HG02938 (cell line): ENCODE measurements at regions not wholly inside any gene's neighbourhood (a gene's known extent, or its start where the extent isn't known, plus 50 kb on each side); places are given as distances from the start of the nearest gene placed in this dataset.

Source experiments
- ATAC-seq: cut with Tn5 transposase; IDR thresholded peaks from one replicate; pipeline ENCODE4 v1.9.1; 2021; ENCODE audit warnings: mild to moderate bottlenecking, moderate library complexity; ENCODE audit not compliant: unreplicated experiment

- no peak for ATAC-seq
These were observed 414.8 kb upstream of the HS6ST1 start for GRCh38 chr2:128733450-128733849.

DNA sequence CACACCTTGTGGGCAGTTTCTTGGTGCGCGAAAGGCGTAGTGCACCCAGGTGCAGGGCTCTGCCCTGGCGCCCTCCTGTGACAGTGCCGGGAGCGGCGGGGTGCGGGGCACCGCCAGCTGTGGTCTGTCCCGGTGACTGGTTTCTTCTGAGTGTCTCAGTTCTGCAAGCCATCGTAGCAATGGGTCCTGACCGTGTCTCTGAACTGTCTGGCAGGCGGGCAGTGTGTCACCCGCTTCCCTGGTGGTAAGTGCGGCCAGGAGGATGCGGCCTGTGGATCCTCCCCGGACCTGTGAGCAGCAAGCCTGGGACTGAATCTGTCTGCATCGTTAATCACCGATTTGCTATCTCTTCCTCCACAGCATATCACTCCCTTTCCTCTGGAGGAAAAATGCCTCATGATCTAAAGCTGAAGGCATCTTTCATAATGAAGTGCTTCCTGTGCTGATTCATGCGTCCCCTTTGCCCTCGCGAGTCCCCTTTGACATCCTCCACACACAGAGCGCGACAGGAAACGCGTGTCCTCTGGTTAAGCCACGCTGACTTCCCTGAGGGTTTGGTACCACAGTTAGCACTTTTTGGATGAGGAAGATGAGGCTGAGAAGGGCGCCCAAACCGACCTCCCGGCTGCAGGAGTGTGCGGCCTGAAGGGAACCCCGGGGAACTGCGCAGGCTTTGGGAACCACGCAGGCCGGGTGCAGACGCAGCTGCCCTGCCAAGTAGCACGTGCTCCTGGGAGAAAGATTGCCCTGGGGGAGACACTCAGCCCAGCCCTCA, 416.0 kb upstream of the HS6ST1 start:
- ATAC-seq: no peak

- ATAC-seq: no peak
These were observed 416.8 kb upstream of the HS6ST1 start for GRCh38 chr2:128735296-128735960.

DNA sequence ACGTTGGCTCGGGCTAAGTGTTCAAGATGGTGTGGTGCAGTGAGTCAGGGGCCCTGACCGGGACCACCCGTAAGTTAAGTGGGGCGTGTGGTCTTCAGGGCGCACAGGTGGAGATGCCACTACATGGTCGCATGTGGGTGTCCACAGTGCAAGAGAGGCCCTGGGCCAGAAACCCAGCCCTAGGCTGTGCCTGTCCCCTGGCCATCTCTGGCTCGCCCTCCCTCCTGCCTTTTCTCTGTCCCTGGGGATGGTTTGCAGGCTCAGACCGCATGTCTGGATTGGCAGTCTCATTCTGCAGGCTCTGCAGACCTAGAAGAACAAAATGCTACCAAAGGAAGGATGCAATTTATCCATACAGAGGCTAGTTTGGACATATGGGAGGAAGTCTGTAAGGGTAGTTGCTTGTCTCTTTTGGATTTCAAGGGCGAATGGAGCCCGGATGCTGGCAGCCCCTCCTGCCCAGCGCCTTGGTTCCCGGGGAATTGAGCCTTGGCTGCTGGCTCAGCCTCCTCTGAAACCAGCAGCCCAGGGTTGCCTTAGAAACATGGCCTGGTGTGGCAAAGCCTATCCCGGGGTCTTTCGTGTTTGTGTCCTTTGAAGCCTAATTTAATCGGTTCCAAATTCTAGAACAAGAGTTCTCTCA, 417.5 kb upstream of the HS6ST1 start:
- no peak for ATAC-seq

DNA sequence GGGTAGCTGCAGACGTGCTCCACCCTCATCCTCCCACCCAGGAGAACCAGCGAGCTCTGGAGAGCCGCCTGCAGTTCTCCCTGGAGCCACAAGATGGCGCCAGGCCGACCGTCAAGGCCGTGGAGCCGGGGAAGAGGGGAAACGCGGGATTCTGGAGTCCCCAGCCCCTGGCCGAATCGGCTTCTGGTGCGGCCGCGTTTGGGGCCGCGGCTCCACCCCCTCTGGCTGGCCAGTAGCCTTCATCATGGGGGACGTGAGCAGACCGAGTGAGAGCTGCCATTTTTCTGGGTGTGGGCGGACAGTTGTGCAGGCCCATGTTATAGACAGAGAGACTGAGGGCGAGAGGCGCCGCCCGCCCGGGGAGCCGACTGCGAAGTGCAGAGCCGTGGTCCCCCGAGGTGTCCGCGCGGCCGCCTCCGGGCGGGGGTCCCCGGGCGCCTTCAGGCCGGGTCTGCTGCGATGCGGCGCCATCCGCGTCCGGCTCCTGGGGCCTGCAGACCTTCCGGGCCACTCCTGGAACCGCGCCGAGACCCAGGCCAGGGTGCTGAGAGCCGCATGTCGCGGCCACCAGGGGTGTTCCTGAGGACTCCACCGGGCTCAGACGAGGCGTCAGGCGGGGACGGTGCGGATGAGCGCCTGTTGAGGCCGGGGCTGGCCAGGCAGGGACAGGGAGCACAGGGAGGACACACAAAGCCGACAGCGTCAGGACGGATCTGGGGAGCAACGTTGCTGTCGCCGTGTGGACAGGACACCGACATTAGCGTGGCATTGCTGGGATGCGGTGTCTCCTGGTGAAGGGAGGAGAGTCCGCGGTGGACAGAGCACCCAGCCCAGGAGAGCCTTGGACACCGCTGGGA, 418.2 kb upstream of the HS6ST1 start:
- ATAC-seq: peak; percentile 44

DNA sequence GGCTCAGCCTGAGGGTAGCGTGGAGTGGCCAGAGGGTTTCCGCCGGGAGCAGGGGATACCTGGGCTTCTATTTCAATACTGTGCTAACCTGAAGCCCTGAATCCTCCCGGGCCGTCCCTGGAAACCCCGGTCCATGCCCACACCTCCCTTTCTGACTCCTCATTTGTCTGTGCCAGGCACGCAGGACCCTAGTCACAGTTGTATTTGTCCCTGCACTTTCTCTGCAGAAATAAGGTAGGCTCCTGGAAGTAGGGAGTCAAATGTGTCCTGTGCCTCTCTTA, 418.8 kb upstream of the HS6ST1 start:
- no peak for ATAC-seq

DNA sequence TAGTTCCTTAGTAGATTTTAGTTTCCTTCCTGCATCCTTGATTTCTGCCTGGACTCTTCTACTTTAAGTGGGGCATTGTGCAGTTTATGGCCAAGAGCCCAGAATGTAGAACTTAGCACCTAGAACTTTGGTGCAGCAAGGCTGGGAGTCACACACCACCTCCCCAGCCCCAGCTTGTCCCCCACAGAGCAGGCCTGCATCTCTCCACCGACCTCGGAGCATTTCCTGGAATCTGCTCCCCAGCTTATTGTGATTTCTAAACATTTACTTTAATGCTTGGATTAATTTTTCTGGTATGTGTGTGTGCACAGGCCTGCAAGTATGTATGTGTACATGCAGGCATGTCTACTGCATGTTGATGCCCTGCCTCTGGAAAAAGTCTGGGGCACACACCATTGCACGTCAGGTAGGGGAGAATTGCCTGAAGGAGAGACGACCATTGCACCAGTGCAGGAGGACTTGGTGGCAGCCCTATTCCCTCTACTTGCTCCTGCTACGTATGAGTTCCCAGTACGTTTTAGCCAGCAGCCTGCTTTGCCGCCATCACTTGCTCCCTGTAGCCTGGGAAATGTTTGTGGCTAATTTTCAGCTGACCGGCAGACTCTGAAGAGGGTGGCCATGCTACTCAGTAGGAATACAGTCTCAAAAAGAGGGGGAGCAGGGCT, 419.9 kb upstream of the HS6ST1 start:
- no peak for ATAC-seq

- ATAC-seq: no peak
These were observed 423.8 kb upstream of the HS6ST1 start for GRCh38 chr2:128742467-128742866.

DNA sequence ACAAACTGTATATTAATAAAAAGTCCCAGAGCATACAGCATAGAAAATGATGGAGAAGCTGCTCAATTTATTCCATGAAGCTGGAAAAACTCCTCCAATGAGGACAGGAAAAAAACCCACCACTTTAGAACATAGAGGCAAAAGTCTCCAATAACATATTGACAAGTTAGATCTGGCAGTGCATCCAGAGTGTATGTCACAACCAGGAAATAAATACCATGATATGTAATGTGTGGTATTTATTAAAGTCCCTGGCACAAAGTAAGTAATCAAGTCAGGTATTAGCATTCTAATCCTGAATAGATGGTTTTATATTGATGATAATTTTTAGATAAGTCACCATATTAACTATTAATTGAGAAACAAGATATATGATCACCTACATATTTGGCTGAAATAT, 427.3 kb upstream of the HS6ST1 start:
- ATAC-seq: no peak

- no peak for ATAC-seq
These were observed 427.7 kb upstream of the HS6ST1 start for GRCh38 chr2:128746356-128746755.

- no peak for ATAC-seq
These were observed 429.7 kb upstream of the HS6ST1 start for GRCh38 chr2:128748336-128748735.

GRCh38 chr2:128748835-128749605, 430.4 kb upstream of the HS6ST1 start:
- no peak for ATAC-seq

GRCh38 chr2:128750328-128751165, 431.9 kb upstream of the HS6ST1 start:
- no peak for ATAC-seq

- ATAC-seq: no peak
These were observed 433.1 kb upstream of the HS6ST1 start for GRCh38 chr2:128751746-128752145.

- ATAC-seq: no peak
These were observed 434.1 kb upstream of the HS6ST1 start for GRCh38 chr2:128752691-128753263.

GRCh38 chr2:128753321-128753720, 434.7 kb upstream of the HS6ST1 start:
- no peak for ATAC-seq

GRCh38 chr2:128753800-128754199, 435.1 kb upstream of the HS6ST1 start:
- ATAC-seq: no peak

DNA sequence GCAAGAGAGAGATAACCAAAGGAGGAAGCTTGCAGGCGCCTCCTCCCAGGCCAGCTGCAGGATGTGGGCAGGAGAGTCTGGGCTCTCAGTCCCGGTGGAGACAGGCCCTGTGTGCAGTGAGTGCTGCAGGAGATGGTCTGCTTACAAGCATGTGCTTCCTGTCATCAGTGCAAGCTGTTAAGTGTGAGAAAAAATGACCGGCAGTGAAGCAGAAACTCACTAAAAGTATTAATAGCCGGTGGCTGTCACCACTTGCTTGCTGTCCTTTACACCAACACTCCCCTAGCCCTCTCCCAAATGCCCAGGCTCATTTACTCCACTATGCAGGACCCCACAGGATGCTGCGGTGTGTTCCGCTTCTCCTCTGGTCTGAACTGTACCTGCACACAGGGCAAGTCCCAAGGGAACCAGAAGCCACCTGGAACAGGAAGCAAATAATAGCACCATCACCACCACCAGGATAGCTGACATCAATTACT, 435.6 kb upstream of the HS6ST1 start:
- peak; percentile 90 for ATAC-seq
